Islet precursor cell (in vitro differentiated cells): ENCODE measurements at regions not wholly inside any gene's neighbourhood (a gene's known extent, or its start where the extent isn't known, plus 50 kb on each side); places are given as distances from the start of the nearest gene placed in this dataset.

Experiments
- DNase-seq: peaks from one replicate; pipeline ENCODE4 v3.0.0-alpha.2; 2018

GRCh38 chr4:90007494-90008167 is 113.0 kb downstream of the MMRN1 start:
- DNase-seq: peak; percentile 51

GRCh38 chr4:90012918-90013317 is 114.3 kb upstream of the CCSER1 start:
- DNase-seq: no peak

- no peak for DNase-seq
Measured at GRCh38 chr4:90024519-90024918, 102.7 kb upstream of the CCSER1 start.

- no peak for DNase-seq
Measured at GRCh38 chr4:90025248-90025647, 101.9 kb upstream of the CCSER1 start.

- no peak for DNase-seq
Measured at GRCh38 chr4:90027565-90027964, 99.6 kb upstream of the CCSER1 start.

- no peak for DNase-seq
Measured at GRCh38 chr4:90028460-90028859, 98.7 kb upstream of the CCSER1 start.

- no peak for DNase-seq
Measured at GRCh38 chr4:90030202-90030601, 97.0 kb upstream of the CCSER1 start.

- DNase-seq: peak; percentile 52
Measured at GRCh38 chr4:90030953-90031352, 96.2 kb upstream of the CCSER1 start.

GRCh38 chr4:90039122-90039521 is 88.1 kb upstream of the CCSER1 start:
- DNase-seq: no peak

GRCh38 chr4:90051999-90052398 is 75.2 kb upstream of the CCSER1 start:
- no peak for DNase-seq

- DNase-seq: no peak
Measured at GRCh38 chr4:90057091-90057490, 70.1 kb upstream of the CCSER1 start.

- DNase-seq: peak; percentile 74
Measured at GRCh38 chr4:90060039-90060438, 67.2 kb upstream of the CCSER1 start.

- DNase-seq: no peak
Measured at GRCh38 chr4:90061881-90062280, 65.3 kb upstream of the CCSER1 start.

- DNase-seq: no peak
Measured at GRCh38 chr4:90064196-90064595, 63.0 kb upstream of the CCSER1 start.

- DNase-seq: no peak
Measured at GRCh38 chr4:90069151-90069550, 58.0 kb upstream of the CCSER1 start.

GRCh38 chr4:90071289-90072235 is 55.6 kb upstream of the CCSER1 start:
- no peak for DNase-seq

GRCh38 chr4:90074322-90074886 is 52.8 kb upstream of the CCSER1 start:
- DNase-seq: peak; percentile 67
